LHCN-M2 (cell line): ENCODE measurements at regions not wholly inside any gene's neighbourhood (a gene's known extent, or its start where the extent isn't known, plus 50 kb on each side); places are given as distances from the start of the nearest gene placed in this dataset.
A peak's percentile ranks its signal among the peaks of the same experiment; 100 is the strongest.
"Not testable (repeated sequence)": the region's sequence is repeated elsewhere in the genome, so short reads cannot be mapped to it uniquely, and the experiment has no call there.

Experiments
- DNase-seq: peaks from one replicate; pipeline ENCODE4 v3.0.0-alpha.2; 2012; ENCODE audit warnings: low read depth

GRCh38 chr2:82239176-82239575, 1934.6 kb upstream of the LRRTM1 start:
- DNase-seq: no peak

- no peak for DNase-seq
Observed at GRCh38 chr2:82237994-82238662, 1933.6 kb upstream of the LRRTM1 start.

GRCh38 chr2:82234283-82234874, 1929.8 kb upstream of the LRRTM1 start:
- no peak for DNase-seq

- no peak for DNase-seq
Observed at GRCh38 chr2:82233806-82234205, 1929.3 kb upstream of the LRRTM1 start.

- no peak for DNase-seq
Observed at GRCh38 chr2:82230406-82230805, 1925.9 kb upstream of the LRRTM1 start.

- no peak for DNase-seq
Observed at GRCh38 chr2:82226441-82226840, 1921.9 kb upstream of the LRRTM1 start.

GRCh38 chr2:82224301-82224940, 1919.9 kb upstream of the LRRTM1 start:
- DNase-seq: no peak

- DNase-seq: no peak
Observed at GRCh38 chr2:82215212-82215611, 1910.7 kb upstream of the LRRTM1 start.

GRCh38 chr2:82199493-82199852, 1894.9 kb upstream of the LRRTM1 start:
- DNase-seq: no peak

GRCh38 chr2:82198809-82199492, 1894.4 kb upstream of the LRRTM1 start:
- no peak for DNase-seq

GRCh38 chr2:82182270-82182669, 1877.7 kb upstream of the LRRTM1 start:
- peak; percentile 11 for DNase-seq

- DNase-seq: not testable (repeated sequence)
Observed at GRCh38 chr2:82175210-82175609, 1870.7 kb upstream of the LRRTM1 start.

- no peak for DNase-seq
Observed at GRCh38 chr2:82172483-82172882, 1867.9 kb upstream of the LRRTM1 start.

GRCh38 chr2:82169379-82169778, 1864.8 kb upstream of the LRRTM1 start:
- DNase-seq: no peak

- DNase-seq: no peak
Observed at GRCh38 chr2:82165377-82165776, 1860.8 kb upstream of the LRRTM1 start.

- no peak for DNase-seq
Observed at GRCh38 chr2:82158150-82158549, 1853.6 kb upstream of the LRRTM1 start.

GRCh38 chr2:82155469-82155868, 1850.9 kb upstream of the LRRTM1 start:
- DNase-seq: no peak

GRCh38 chr2:82143343-82143742, 1838.8 kb upstream of the LRRTM1 start:
- no peak for DNase-seq

GRCh38 chr2:82139979-82140611, 1835.5 kb upstream of the LRRTM1 start:
- DNase-seq: peak; percentile 11

- no peak for DNase-seq
Observed at GRCh38 chr2:82137441-82137840, 1832.9 kb upstream of the LRRTM1 start.

- no peak for DNase-seq
Observed at GRCh38 chr2:82128051-82128450, 1823.5 kb upstream of the LRRTM1 start.

GRCh38 chr2:82124629-82125028, 1820.1 kb upstream of the LRRTM1 start:
- peak; percentile 26 for DNase-seq
